ENCODE measurements at regions not wholly inside any gene's neighbourhood (a gene's known extent, or its start where the extent isn't known, plus 50 kb on each side); places are given as distances from the start of the nearest gene placed in this dataset.

GRCh38 chr11:119896387-119897045 lies 167.5 kb upstream of the NECTIN1 start:
- H3K4me3 ChIP-seq (replicated peaks in 1 of 3; ENCODE audit: low read depth in 2 of 3, low read length in 3 of 3) = no peak overlapping the region
- no peaks in the 10 kb centered on the region for H3K36me3 Mint-ChIP-seq
- no peak overlapping the region for H2AFZ ChIP-seq (ENCODE audit: insufficient read depth, low read depth, low read length, poor library complexity, severe bottlenecking)
- peaks cover 4 to 15% (median 7%) of the 10 kb centered on the region in 3 donors for H3K27me3 Mint-ChIP-seq (ENCODE audit: low read depth in 3 of 3)
- no peaks in the 10 kb centered on the region for H3K9me3 ChIP-seq (replicated peaks in 1 of 2; ENCODE audit: control insufficient read depth in 1 of 2, insufficient read depth in 1 of 2, low read length in 2 of 2)
- H3K9ac ChIP-seq (ENCODE audit: insufficient read depth, low read length, poor library complexity, severe bottlenecking) = no peak overlapping the region
- TF ChIP-seq CTCF (IDR thresholded peaks at IDR 0.05) = no peak
- H3K9me3 Mint-ChIP-seq = no peaks in the 10 kb centered on the region
- H3K4me3 Mint-ChIP-seq = no peak overlapping the region
- no peak overlapping the region for H3K27ac ChIP-seq (ENCODE audit: low read depth in 1 of 2, low read length in 2 of 2)
- no peak overlapping the region for H3K4me2 ChIP-seq (replicated peaks; ENCODE audit: extremely low read depth, low read length, poor library complexity, severe bottlenecking)
- peaks cover 0 to 6% of the 10 kb centered on the region in 2 donors for H3K4me1 ChIP-seq (ENCODE audit: control insufficient read depth in 1 of 2, insufficient read depth in 2 of 2, low read length in 2 of 2)
- H3K36me3 ChIP-seq (replicated peaks in 1 of 2; ENCODE audit: control insufficient read depth in 1 of 2, insufficient read depth in 2 of 2, low read length in 2 of 2) = no peaks in the 10 kb centered on the region
- WGBS (ENCODE audit: insufficient coverage) = 76% methylated on average over 2 of the region's 8 CpGs
- no peaks in the 10 kb centered on the region for H3K79me2 ChIP-seq (ENCODE audit: insufficient read depth, low read length)
- H3K27me3 ChIP-seq (ENCODE audit: control insufficient read depth in 2 of 2, insufficient read depth in 2 of 2, low read length in 2 of 2) = no peaks in the 10 kb centered on the region
- H3K4me1 Mint-ChIP-seq = peaks cover 11% of the 10 kb centered on the region
- DNase-seq = no peak
- H4K20me1 ChIP-seq (ENCODE audit: insufficient read depth, low read length) = no peaks in the 10 kb centered on the region
- no peak overlapping the region for H3K27ac Mint-ChIP-seq
- intact Hi-C loops (cut with micrococcal nuclease) = no loop called here

- Histone ChIP-seq H3K9ac (ENCODE audit: insufficient read depth, low read length, poor library complexity, severe bottlenecking) (no peak overlapping the region), H3K36me3 (replicated peaks in 1 of 2; ENCODE audit: control insufficient read depth in 1 of 2, insufficient read depth in 2 of 2, low read length in 2 of 2) (no peaks in the 10 kb centered on the region), H3K4me2 (replicated peaks; ENCODE audit: extremely low read depth, low read length, poor library complexity, severe bottlenecking) (no peak overlapping the region), H4K20me1 (ENCODE audit: insufficient read depth, low read length) (no peaks in the 10 kb centered on the region), H2AFZ (ENCODE audit: insufficient read depth, low read depth, low read length, poor library complexity, severe bottlenecking) (no peak overlapping the region), H3K4me1 (ENCODE audit: control insufficient read depth in 1 of 2, insufficient read depth in 2 of 2, low read length in 2 of 2) (peaks cover 0 to 6% of the 10 kb centered on the region in 2 donors), H3K4me3 (replicated peaks in 1 of 3; ENCODE audit: low read depth in 2 of 3, low read length in 3 of 3) (no peak overlapping the region), H3K79me2 (ENCODE audit: insufficient read depth, low read length) (no peaks in the 10 kb centered on the region), H3K27me3 (ENCODE audit: control insufficient read depth in 2 of 2, insufficient read depth in 2 of 2, low read length in 2 of 2) (no peaks in the 10 kb centered on the region), H3K9me3 (replicated peaks in 1 of 2; ENCODE audit: control insufficient read depth in 1 of 2, insufficient read depth in 1 of 2, low read length in 2 of 2) (no peaks in the 10 kb centered on the region), H3K27ac (ENCODE audit: low read depth in 1 of 2, low read length in 2 of 2) (no peak overlapping the region)
- Mint-ChIP-seq H3K4me3 (no peak overlapping the region), H3K27me3 (ENCODE audit: low read depth in 3 of 3) (peaks cover 7 to 17% (median 10%) of the 10 kb centered on the region in 3 donors), H3K4me1 (peaks cover 11% of the 10 kb centered on the region), H3K9me3 (no peaks in the 10 kb centered on the region), H3K27ac (no peak overlapping the region), H3K36me3 (no peaks in the 10 kb centered on the region)
- TF ChIP-seq CTCF (IDR thresholded peaks at IDR 0.05) = no peak
- intact Hi-C loops (cut with micrococcal nuclease) = no loop called here
- no peak for DNase-seq
- no CpG with 5 or more reads among the region's 1 CpG for WGBS (ENCODE audit: insufficient coverage)
Measured at GRCh38 chr11:119895981-119896380, 167.0 kb upstream of the NECTIN1 start.
